PC-3 (cell line): ENCODE measurements at regions not wholly inside any gene's neighbourhood (a gene's known extent, or its start where the extent isn't known, plus 50 kb on each side); places are given as distances from the start of the nearest gene placed in this dataset.

ENCODE experiments used
- ATAC-seq: fragments of 200-7000 bp; cut with Tn5 transposase; 2 replicates; pipeline ENCODE4 v1.9.1; 2020; ENCODE audit warnings: mild to moderate bottlenecking, moderate library complexity
- BruUV-seq: library from RNA; stranded (reverse); fragments of 400-500 nt; replicated peaks from 2 replicates; lab custom pipeline; 2021; lab: Mats Ljungman, UMichigan
- CTCF ChIA-PET: fragments of 300-600 bp; sonication (Branson Sonifier 250); formaldehyde crosslinking; loops from one replicate; lab custom pipeline; 2022; ENCODE audit warnings: antibody characterized with exemption; lab: Charles Lee
- POLR2A ChIA-PET: fragments of 300-600 bp; sonication (Branson Sonifier 250); formaldehyde crosslinking; loops from one replicate; lab custom pipeline; 2022; ENCODE audit warnings: antibody characterized with exemption; ENCODE audit not compliant: unreplicated experiment; lab: Charles Lee
- DNase-seq: peaks from one replicate; pipeline ENCODE4 v3.0.0-alpha.2; 2015
- H2AFZ ChIP-seq: fragments of 300-600 bp; sonication (generic); 2 replicates; pipeline ENCODE4 v1.6.0; 2016; ENCODE audit warnings: antibody characterized with exemption, low read length
- H3F3A ChIP-seq: fragments of 300-600 bp; sonication (generic); one replicate; pipeline ENCODE4 v1.6.0; 2017; ENCODE audit warnings: antibody characterized with exemption, low read length, control low read depth, mild to moderate bottlenecking; ENCODE audit not compliant: unreplicated experiment
- H3K27ac ChIP-seq: fragments of 300-600 bp; sonication (generic); 2 replicates; pipeline ENCODE4 v1.5.1; 2016; ENCODE audit warnings: mild to moderate bottlenecking, low read length
- H3K27me3 ChIP-seq: fragments of 300-600 bp; sonication (generic); 2 replicates; pipeline ENCODE4 v1.6.1; 2016; ENCODE audit warnings: low read length, mixed read lengths
- H3K36me3 ChIP-seq: fragments of 300-600 bp; sonication (generic); 2 replicates; pipeline ENCODE4 v1.6.1; 2016; ENCODE audit warnings: low read depth, mixed run types, low read length, mixed read lengths
- H3K4me1 ChIP-seq: fragments of 300-600 bp; sonication (generic); 2 replicates; pipeline ENCODE4 v1.5.1; 2016; ENCODE audit warnings: low read length; ENCODE audit not compliant: insufficient read depth
- H3K4me2 ChIP-seq: fragments of 300-600 bp; sonication (generic); 2 replicates; pipeline ENCODE4 v1.6.0; 2016; ENCODE audit warnings: low read length
- H3K4me3 ChIP-seq: fragments of 300-600 bp; sonication (generic); 2 replicates; pipeline ENCODE4 v1.5.1; 2016; ENCODE audit warnings: mild to moderate bottlenecking, low read length, mixed read lengths
- H3K79me2 ChIP-seq: fragments of 300-600 bp; sonication (generic); 2 replicates; pipeline ENCODE4 v1.6.1; 2017; ENCODE audit warnings: low read length, mixed read lengths
- H3K9ac ChIP-seq: fragments of 300-600 bp; sonication (generic); 2 replicates; pipeline ENCODE4 v1.6.0; 2016; ENCODE audit warnings: mild to moderate bottlenecking, low read length
- H3K9me2 ChIP-seq: fragments of 300-600 bp; sonication (generic); replicated peaks from 2 replicates; pipeline ENCODE4 v1.6.1; 2016; ENCODE audit warnings: mixed run types, low read length, mixed read lengths
- H3K9me3 ChIP-seq: fragments of 300-600 bp; sonication (generic); 2 replicates; pipeline ENCODE4 v1.6.1; 2016; ENCODE audit warnings: low read length, mixed read lengths
- H4K20me1 ChIP-seq: fragments of 300-600 bp; sonication (generic); 2 replicates; pipeline ENCODE4 v1.6.1; 2016; ENCODE audit warnings: low read length, mixed read lengths
- CTCF ChIP-seq: fragments of 300-600 bp; sonication (generic); conservative IDR thresholded peaks from 2 replicates; pipeline ENCODE4 v1.5.1; 2017; ENCODE audit warnings: antibody characterized with exemption, low read depth, mild to moderate bottlenecking, low read length
- EZH2 ChIP-seq: fragments of 300-600 bp; sonication (generic); IDR thresholded peaks from one replicate; pipeline ENCODE4 v1.6.1; 2017; ENCODE audit warnings: antibody characterized with exemption, mild to moderate bottlenecking, low read length; ENCODE audit not compliant: unreplicated experiment
- EZH2phosphoT487 ChIP-seq: fragments of 300-600 bp; sonication (generic); IDR thresholded peaks from 2 replicates; pipeline ENCODE4 v1.6.1; 2018; ENCODE audit warnings: mild to moderate bottlenecking, antibody characterized with exemption, low read length, borderline replicate concordance
- intact Hi-C: fragments of 100-400 bp; cut with micrococcal nuclease; formaldehyde crosslinking; loops from 2 replicates; pipeline ENCODE4 v1.9.0; 2023

- no peaks in the 10 kb centered on the region for H3K9me2 ChIP-seq
- peaks cover 12% of the 10 kb centered on the region for H3K4me1 ChIP-seq
- no peak for ATAC-seq
- H3K79me2 ChIP-seq: no peaks in the 10 kb centered on the region
- intact Hi-C loops: no loop called here
- H3K4me2 ChIP-seq: peak overlapping the region; percentile 41
- H3K4me3 ChIP-seq: 0 out of 2 replicates have a peak overlapping the region, but pooled peaks have one; percentile 5
- H3K9me3 ChIP-seq: no peaks in the 10 kb centered on the region
- POLR2A ChIA-PET: no interaction called here
- CTCF ChIA-PET: no interaction called here
- H3K9ac ChIP-seq: no peak overlapping the region
- no peak overlapping the region for H2AFZ ChIP-seq
- BruUV-seq: no TSS peak
- no peaks in the 10 kb centered on the region for H3F3A ChIP-seq
- H3K27ac ChIP-seq: peak overlapping the region; percentile 57
- no peaks in the 10 kb centered on the region for H3K36me3 ChIP-seq
- no peaks in the 10 kb centered on the region for H3K27me3 ChIP-seq
- TF ChIP-seq EZH2phosphoT487 (no peak), EZH2 (no peak), CTCF (no peak)
- DNase-seq: peak; percentile 70
- H4K20me1 ChIP-seq: no peaks in the 10 kb centered on the region
These were observed 357.7 kb downstream of the LMO7 start for GRCh38 chr13:75993823-75994222.

- ATAC-seq (peak; percentile 59; the same call in 1 of the 2 replicates), DNase-seq (no peak)
- Histone ChIP-seq H3K27ac (peak overlapping the region; percentile 57), H2AFZ (no peak overlapping the region), H3F3A (no peaks in the 10 kb centered on the region), H3K9ac (no peak overlapping the region), H3K4me3 (0 out of 2 replicates have a peak overlapping the region, but pooled peaks have one; percentile 5), H3K27me3 (no peaks in the 10 kb centered on the region), H3K4me2 (peak overlapping the region; percentile 41), H3K9me3 (no peaks in the 10 kb centered on the region), H3K79me2 (no peaks in the 10 kb centered on the region), H3K4me1 (peaks cover 12% of the 10 kb centered on the region), H4K20me1 (no peaks in the 10 kb centered on the region), H3K9me2 (no peaks in the 10 kb centered on the region), H3K36me3 (no peaks in the 10 kb centered on the region)
- POLR2A ChIA-PET: no interaction called here
- CTCF ChIA-PET: no interaction called here
- BruUV-seq: no TSS peak
- intact Hi-C loops: no loop called here
- TF ChIP-seq EZH2 (no peak), EZH2phosphoT487 (no peak), CTCF (no peak)
These were observed 357.1 kb downstream of the LMO7 start for GRCh38 chr13:75993241-75993640.

- H3K9me3 ChIP-seq: no peaks in the 10 kb centered on the region
- no peak for DNase-seq
- H3K27ac ChIP-seq: no peak overlapping the region
- ChIA-PET CTCF (no interaction called here), POLR2A (no interaction called here)
- BruUV-seq: no TSS peak
- no peaks in the 10 kb centered on the region for H4K20me1 ChIP-seq
- H3K79me2 ChIP-seq: no peaks in the 10 kb centered on the region
- H2AFZ ChIP-seq: no peak overlapping the region
- no peak for TF ChIP-seq EZH2phosphoT487
- TF ChIP-seq CTCF: no peak
- no peak for TF ChIP-seq EZH2
- no peaks in the 10 kb centered on the region for H3K27me3 ChIP-seq
- no peak overlapping the region for H3K4me3 ChIP-seq
- ATAC-seq: no peak
- no peaks in the 10 kb centered on the region for H3K4me1 ChIP-seq
- no peaks in the 10 kb centered on the region for H3F3A ChIP-seq
- H3K9me2 ChIP-seq: no peaks in the 10 kb centered on the region
- H3K9ac ChIP-seq: no peak overlapping the region
- no peaks in the 10 kb centered on the region for H3K36me3 ChIP-seq
- H3K4me2 ChIP-seq: no peak overlapping the region
- intact Hi-C loops: no loop called here
These were observed 350.7 kb downstream of the LMO7 start for GRCh38 chr13:75986818-75987217.
